Right lobe of liver (tissue), 4 donors: ENCODE measurements at regions not wholly inside any gene's neighbourhood (a gene's known extent, or its start where the extent isn't known, plus 50 kb on each side); places are given as distances from the start of the nearest gene placed in this dataset.

Experiments
- CTCF ChIP-seq, 4 donors: fragments of 200-600 bp in 3 of 4; fragments of 450-650 bp in 1 of 4; IDR thresholded peaks; one replicate each; pipeline versions ENCODE4 v1.5.1 to v1.8.0; 2016 to 2022; ENCODE audit warnings: antibody characterized with exemption in 4 of 4, mild to moderate bottlenecking in 2 of 4
- POLR2A ChIP-seq: fragments of 450-650 bp; IDR thresholded peaks from one replicate; pipeline ENCODE4 v1.6.1; 2017; ENCODE audit warnings: antibody characterized with exemption, mild to moderate bottlenecking
- donor health status: DM: no; HTN: no; CAD: no.
- donor health status: DM: no; HTN: no; CAD: no.
- donor health status: DM: no; HTN: yes; CAD: no.

GRCh38 chr3:193833592-193833991 lies 240.6 kb downstream of the OPA1 start:
- TF ChIP-seq CTCF (IDR thresholded peaks at IDR 0.05) (no peak), POLR2A (no peak)
